ENCODE measurements at regions not wholly inside any gene's neighbourhood (a gene's known extent, or its start where the extent isn't known, plus 50 kb on each side); places are given as distances from the start of the nearest gene placed in this dataset.

DNA sequence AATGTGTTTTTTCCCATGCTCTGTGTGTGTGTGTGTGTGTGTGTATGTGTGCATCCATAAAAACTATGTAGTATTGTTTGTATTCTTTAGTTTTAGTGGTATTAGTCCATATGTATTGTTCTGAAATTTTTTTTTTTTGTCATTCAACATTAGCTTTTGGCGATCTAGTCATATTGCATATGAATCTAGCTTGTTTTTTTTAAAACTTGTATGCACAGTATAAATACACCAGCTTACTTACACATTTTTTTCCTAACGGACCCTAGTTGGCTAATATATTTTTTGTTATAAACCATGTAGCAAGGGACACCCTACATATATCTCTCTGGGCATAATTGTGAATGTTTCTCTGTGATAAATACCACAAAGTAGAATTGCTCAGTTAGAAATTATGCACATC lies 359.7 kb downstream of the SRGAP2C start:
- TF ChIP-seq POLR2A (IDR thresholded peaks at IDR 0.05; ENCODE audit: low read length) (no peak), GATA1 (IDR thresholded peaks at IDR 0.05; ENCODE audit: low read depth, low read length) (no peak)

All from erythroblast (primary cell).